ENCODE measurements at regions not wholly inside any gene's neighbourhood (a gene's known extent, or its start where the extent isn't known, plus 50 kb on each side); places are given as distances from the start of the nearest gene placed in this dataset.

DNA sequence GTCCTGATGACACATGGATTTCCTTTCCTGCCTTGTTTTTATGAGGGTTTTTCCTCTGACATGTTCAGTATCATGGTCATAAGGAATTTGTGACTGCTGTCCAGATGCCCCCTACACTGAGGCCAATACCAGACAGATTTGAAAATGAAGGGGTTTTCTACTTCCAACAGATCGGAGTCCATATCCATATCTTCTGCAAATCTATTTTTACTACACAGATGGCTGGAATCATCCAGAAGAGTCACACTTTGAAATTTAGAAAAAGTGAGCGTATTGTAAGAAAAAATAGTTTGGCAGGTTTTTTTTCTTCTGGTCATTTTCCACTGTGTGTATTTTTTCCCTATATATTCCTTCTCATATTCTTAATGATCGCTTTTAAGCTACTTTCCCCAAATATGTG, 197.5 kb upstream of the LRRC3B start:
- TF ChIP-seq, protein P1, sequence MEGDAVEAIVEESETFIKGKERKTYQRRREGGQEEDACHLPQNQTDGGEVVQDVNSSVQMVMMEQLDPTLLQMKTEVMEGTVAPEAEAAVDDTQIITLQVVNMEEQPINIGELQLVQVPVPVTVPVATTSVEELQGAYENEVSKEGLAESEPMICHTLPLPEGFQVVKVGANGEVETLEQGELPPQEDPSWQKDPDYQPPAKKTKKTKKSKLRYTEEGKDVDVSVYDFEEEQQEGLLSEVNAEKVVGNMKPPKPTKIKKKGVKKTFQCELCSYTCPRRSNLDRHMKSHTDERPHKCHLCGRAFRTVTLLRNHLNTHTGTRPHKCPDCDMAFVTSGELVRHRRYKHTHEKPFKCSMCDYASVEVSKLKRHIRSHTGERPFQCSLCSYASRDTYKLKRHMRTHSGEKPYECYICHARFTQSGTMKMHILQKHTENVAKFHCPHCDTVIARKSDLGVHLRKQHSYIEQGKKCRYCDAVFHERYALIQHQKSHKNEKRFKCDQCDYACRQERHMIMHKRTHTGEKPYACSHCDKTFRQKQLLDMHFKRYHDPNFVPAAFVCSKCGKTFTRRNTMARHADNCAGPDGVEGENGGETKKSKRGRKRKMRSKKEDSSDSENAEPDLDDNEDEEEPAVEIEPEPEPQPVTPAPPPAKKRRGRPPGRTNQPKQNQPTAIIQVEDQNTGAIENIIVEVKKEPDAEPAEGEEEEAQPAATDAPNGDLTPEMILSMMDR (IDR thresholded peaks at IDR 0.05; ENCODE audit: borderline replicate concordance, control extremely low read depth, extremely low read depth, insufficient read depth, missing control alignments): no peak
- DNase-seq (ENCODE audit: low spot score): no peak
- in situ Hi-C loops (cut with MboI; ENCODE audit: low sequenced_read_pairs, unreplicated experiment): no loop called here

GRCh38 chr3:26428992-26429391, 193.6 kb upstream of the LRRC3B start:
- TF ChIP-seq, protein P1 (IDR thresholded peaks at IDR 0.05; ENCODE audit: borderline replicate concordance, control extremely low read depth, extremely low read depth, insufficient read depth, missing control alignments): no peak
- no peak for DNase-seq (ENCODE audit: low spot score)
- in situ Hi-C loops (cut with MboI; ENCODE audit: low sequenced_read_pairs, unreplicated experiment): no loop called here

- in situ Hi-C loops (cut with MboI; ENCODE audit: low sequenced_read_pairs, unreplicated experiment): no loop called here
- DNase-seq (ENCODE audit: low spot score): no peak
These were observed 184.9 kb upstream of the LRRC3B start for GRCh38 chr3:26437678-26438077.

DNA sequence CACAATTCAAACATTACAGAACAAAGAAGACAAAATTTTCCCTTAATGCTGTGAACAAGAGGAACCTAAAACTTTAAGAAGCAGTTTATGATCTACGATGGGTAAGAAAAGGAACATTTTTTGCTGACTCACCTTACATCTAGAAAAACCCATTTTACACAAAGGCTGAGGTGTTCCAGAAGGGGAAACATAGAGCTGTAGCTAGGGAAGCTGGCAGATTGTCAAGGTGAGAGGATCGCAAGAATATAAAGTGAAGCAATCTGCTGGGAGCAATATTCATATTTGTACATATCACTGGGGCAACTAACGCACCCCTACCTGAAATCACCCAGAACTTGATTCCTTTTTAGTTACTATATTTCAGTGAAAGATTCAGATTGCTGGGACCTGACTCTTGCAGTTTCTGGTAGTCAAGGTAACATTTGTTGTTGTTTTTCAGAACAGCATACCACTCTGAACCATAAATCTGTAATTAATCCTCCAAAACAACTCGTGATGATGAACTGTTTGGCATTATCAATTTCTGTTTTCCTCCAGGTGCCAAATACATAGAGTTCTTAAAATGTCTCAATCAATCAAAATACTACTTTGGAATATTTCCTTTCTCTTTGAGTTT, 184.1 kb upstream of the LRRC3B start:
- in situ Hi-C loops (cut with MboI; ENCODE audit: low sequenced_read_pairs, unreplicated experiment): no loop called here
- DNase-seq (ENCODE audit: low spot score): no peak

More at GRCh38 chr3:26437678-26438077, 184.9 kb upstream of the LRRC3B start:
- TF ChIP-seq, protein P1 (IDR thresholded peaks at IDR 0.05; ENCODE audit: borderline replicate concordance, control extremely low read depth, extremely low read depth, insufficient read depth, missing control alignments): no peak

GRCh38 chr3:26438981-26439884, 183.3 kb upstream of the LRRC3B start:
- TF ChIP-seq, protein P1 (IDR thresholded peaks at IDR 0.05; ENCODE audit: borderline replicate concordance, control extremely low read depth, extremely low read depth, insufficient read depth, missing control alignments): no peak
- no peak for DNase-seq (ENCODE audit: low spot score)
- in situ Hi-C loops (cut with MboI; ENCODE audit: low sequenced_read_pairs, unreplicated experiment): no loop called here

More for the DNA sequence above, 184.1 kb upstream of the LRRC3B start:
- TF ChIP-seq, protein P1 (IDR thresholded peaks at IDR 0.05; ENCODE audit: borderline replicate concordance, control extremely low read depth, extremely low read depth, insufficient read depth, missing control alignments): no peak

DNA sequence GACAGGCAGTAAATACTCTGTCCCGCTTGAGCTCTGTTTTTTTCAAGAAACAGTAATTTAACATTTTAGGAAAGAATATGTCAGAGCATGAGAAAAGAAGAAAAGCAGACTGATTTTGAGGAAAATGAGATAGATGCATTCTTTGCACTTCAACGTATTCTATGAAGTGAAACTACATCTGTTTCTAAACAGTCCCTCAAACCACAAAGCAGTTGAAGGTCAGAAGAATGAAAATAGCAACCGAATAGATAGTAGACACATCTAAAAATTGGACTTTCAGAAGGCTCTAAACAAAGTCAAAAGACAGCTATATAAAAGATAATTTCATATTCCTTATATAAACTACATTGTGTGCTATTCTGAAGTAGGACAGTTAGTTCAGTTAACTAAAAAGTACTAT, 172.6 kb upstream of the LRRC3B start:
- in situ Hi-C loops (cut with MboI; ENCODE audit: low sequenced_read_pairs, unreplicated experiment): no loop called here
- TF ChIP-seq, protein P1 (IDR thresholded peaks at IDR 0.05; ENCODE audit: borderline replicate concordance, control extremely low read depth, extremely low read depth, insufficient read depth, missing control alignments): no peak
- no peak for DNase-seq (ENCODE audit: low spot score)
